Uterus (tissue), 3 donors: ENCODE measurements at regions not wholly inside any gene's neighbourhood (a gene's known extent, or its start where the extent isn't known, plus 50 kb on each side); places are given as distances from the start of the nearest gene placed in this dataset.

ENCODE experiments used
- DNase-seq, 2 donors: peaks; one replicate each; pipeline ENCODE4 v3.0.0-alpha.2; 2019 to 2020
- H3K27ac ChIP-seq, 2 donors: fragments of 200-600 bp; sonication (generic); 1 replicate in 1 of 2; 2 replicates in 1 of 2; pipeline ENCODE4 v1.5.1; 2016 to 2018
- H3K27me3 ChIP-seq, 2 donors: fragments of 200-600 bp; sonication (generic); one replicate each; pipeline ENCODE4 v1.5.1; 2018 to 2019; ENCODE audit warnings: control low read depth in 1 of 2
- H3K36me3 ChIP-seq, 2 donors: fragments of 200-600 bp; sonication (generic); one replicate each; pipeline ENCODE4 v1.5.1; 2019; ENCODE audit warnings: control low read depth in 1 of 2
- H3K4me1 ChIP-seq, 2 donors: fragments of 200-600 bp; sonication (generic); one replicate each; pipeline ENCODE4 v1.5.1; 2018 to 2019; ENCODE audit warnings: control low read depth in 1 of 2
- H3K4me3 ChIP-seq, 2 donors: fragments of 200-600 bp; sonication (generic); 1 replicate in 1 of 2; 2 replicates in 1 of 2; pipeline ENCODE4 v1.5.1; 2018 to 2019; ENCODE audit warnings: mild to moderate bottlenecking in 1 of 2
- H3K9me3 ChIP-seq, 2 donors: fragments of 200-600 bp; sonication (generic); one replicate each; pipeline ENCODE4 v1.5.1; 2019; ENCODE audit warnings: control low read depth in 1 of 2
- POLR2A ChIP-seq, 2 donors: fragments of 450-650 bp; IDR thresholded peaks; one replicate each; pipeline ENCODE4 v1.6.1; 2016; ENCODE audit warnings: antibody characterized with exemption in 2 of 2, mild to moderate bottlenecking in 1 of 2, moderate library complexity in 1 of 2
- intact Hi-C: fragments of 100-400 bp; cut with DNase I; formaldehyde crosslinking; loops from one replicate; pipeline ENCODE4 v1.15.1; 2023; ENCODE audit warnings: low total_unique reads
- TF ChIP-seq, protein P1 (sequence below), 4 experiments: fragments of 200-600 bp in 2 of 4; fragments of 450-650 bp in 2 of 4; sonication (generic) in 2 of 4; IDR thresholded peaks; one replicate each; pipeline ENCODE4 v1.5.1; 2016 to 2019; ENCODE audit warnings: antibody characterized with exemption in 4 of 4, mild to moderate bottlenecking in 2 of 4, moderate library complexity in 1 of 4
- donor health status: DM: yes; HTN: yes; CAD: no.

DNA sequence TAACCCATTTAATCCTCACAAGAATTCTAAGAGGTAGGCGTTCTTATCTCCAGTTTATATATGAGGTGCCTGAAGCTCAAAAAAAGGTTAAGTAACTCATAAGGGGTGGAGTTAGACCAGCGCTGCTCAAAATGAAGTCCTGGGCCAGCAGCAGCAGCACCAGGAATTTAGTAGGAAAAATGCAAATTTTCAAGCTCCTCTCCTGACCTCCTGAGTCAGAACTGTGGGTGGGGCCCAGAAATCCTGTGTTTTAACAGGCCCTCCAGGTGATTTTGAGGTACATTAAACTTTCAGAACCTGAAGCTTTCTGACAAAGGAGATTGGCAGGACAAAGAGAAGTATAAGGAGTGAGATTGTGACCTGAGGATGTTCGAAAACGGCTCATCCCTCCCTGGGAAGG lies 66.0 kb upstream of the CCDC85A start:
- H3K36me3 ChIP-seq: no peaks in the 10 kb centered on the region
- no peak overlapping the region for H3K27ac ChIP-seq
- no peaks in the 10 kb centered on the region for H3K4me1 ChIP-seq
- no peak overlapping the region for H3K4me3 ChIP-seq
- no peaks in the 10 kb centered on the region for H3K27me3 ChIP-seq
- no peaks in the 10 kb centered on the region for H3K9me3 ChIP-seq
- DNase-seq: no peak
- intact Hi-C loops: no loop called here
- TF ChIP-seq POLR2A (IDR thresholded peaks at IDR 0.05): no peak
- TF ChIP-seq, protein P1, sequence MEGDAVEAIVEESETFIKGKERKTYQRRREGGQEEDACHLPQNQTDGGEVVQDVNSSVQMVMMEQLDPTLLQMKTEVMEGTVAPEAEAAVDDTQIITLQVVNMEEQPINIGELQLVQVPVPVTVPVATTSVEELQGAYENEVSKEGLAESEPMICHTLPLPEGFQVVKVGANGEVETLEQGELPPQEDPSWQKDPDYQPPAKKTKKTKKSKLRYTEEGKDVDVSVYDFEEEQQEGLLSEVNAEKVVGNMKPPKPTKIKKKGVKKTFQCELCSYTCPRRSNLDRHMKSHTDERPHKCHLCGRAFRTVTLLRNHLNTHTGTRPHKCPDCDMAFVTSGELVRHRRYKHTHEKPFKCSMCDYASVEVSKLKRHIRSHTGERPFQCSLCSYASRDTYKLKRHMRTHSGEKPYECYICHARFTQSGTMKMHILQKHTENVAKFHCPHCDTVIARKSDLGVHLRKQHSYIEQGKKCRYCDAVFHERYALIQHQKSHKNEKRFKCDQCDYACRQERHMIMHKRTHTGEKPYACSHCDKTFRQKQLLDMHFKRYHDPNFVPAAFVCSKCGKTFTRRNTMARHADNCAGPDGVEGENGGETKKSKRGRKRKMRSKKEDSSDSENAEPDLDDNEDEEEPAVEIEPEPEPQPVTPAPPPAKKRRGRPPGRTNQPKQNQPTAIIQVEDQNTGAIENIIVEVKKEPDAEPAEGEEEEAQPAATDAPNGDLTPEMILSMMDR (IDR thresholded peaks at IDR 0.05): no peak

DNA sequence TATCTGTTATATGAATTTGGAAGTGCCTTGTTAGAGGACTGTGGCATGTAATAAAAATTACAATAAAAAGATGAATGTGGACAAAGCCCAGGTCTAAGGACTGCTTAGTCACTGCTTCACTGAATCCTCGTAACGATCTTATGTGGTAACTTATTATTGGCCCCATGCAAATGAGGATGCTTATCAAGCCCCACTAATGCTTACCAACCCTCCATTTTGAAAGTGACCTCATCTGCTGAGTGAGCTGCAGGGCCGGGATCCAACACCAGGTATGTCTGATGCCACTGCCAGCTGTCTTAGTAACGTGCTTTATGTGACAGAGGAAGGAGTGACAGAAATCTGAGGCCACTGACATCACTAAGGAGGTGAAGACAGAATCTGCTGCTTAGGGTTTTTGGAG lies 65.3 kb upstream of the CCDC85A start:
- DNase-seq: no peak
- Histone ChIP-seq H3K4me3 (no peak overlapping the region), H3K9me3 (no peaks in the 10 kb centered on the region), H3K36me3 (no peaks in the 10 kb centered on the region), H3K27ac (no peak overlapping the region), H3K4me1 (no peaks in the 10 kb centered on the region), H3K27me3 (no peaks in the 10 kb centered on the region)
- TF ChIP-seq, protein P1 (IDR thresholded peaks at IDR 0.05): no peak
- intact Hi-C loops: no loop called here

DNA sequence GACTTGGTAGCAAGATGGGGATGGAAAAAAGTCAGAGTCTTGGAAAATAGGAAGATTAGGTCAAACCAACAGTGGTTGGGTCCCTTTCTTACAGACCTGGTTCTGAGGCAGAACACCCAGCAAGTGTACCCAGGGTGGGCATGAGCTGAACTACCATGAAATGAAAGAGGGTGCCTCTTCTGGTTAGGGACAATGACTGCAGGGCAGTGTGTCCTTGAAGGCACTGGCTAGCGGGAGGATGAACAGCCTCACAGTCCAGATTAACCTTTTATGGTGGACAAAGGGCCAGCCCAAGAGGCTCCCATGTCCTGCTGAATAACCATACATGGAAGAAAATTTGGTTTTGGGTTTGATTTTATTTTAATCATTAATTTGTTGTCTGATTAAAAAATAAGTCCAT lies 61.8 kb upstream of the CCDC85A start:
- H3K4me1 ChIP-seq: no peaks in the 10 kb centered on the region
- H3K36me3 ChIP-seq: no peaks in the 10 kb centered on the region
- DNase-seq: no peak
- no peaks in the 10 kb centered on the region for H3K9me3 ChIP-seq
- no peaks in the 10 kb centered on the region for H3K27me3 ChIP-seq
- H3K4me3 ChIP-seq: no peak overlapping the region
- no peak for TF ChIP-seq POLR2A (IDR thresholded peaks at IDR 0.05)
- TF ChIP-seq, protein P1 (IDR thresholded peaks at IDR 0.05): no peak
- H3K27ac ChIP-seq: no peak overlapping the region
- intact Hi-C loops: no loop called here

DNA sequence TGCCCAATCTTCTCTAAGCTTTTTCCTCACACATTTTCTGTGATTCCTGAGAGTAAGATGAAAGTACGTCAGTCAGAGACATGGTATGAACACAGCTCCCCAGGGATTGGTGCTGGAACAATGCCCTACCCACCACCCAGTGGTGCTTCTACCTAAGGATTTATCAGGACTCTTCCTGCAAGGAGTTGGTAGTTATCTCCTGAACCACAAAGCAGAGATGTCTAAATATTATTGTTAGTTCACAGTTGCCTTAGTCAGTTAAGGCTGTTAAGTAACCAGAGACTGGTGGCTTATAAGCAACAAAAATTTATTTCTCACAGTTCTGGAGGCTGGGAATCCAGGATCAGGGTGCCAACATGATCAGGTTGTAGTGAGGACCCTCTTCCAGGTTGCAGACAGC lies 60.3 kb upstream of the CCDC85A start:
- Histone ChIP-seq H3K36me3 (no peaks in the 10 kb centered on the region), H3K4me1 (no peaks in the 10 kb centered on the region), H3K27ac (no peak overlapping the region), H3K27me3 (no peaks in the 10 kb centered on the region), H3K4me3 (no peak overlapping the region), H3K9me3 (no peaks in the 10 kb centered on the region)
- intact Hi-C loops: no loop called here
- no peak for DNase-seq
- TF ChIP-seq POLR2A (IDR thresholded peaks at IDR 0.05): no peak
- TF ChIP-seq, protein P1 (IDR thresholded peaks at IDR 0.05): no peak

DNA sequence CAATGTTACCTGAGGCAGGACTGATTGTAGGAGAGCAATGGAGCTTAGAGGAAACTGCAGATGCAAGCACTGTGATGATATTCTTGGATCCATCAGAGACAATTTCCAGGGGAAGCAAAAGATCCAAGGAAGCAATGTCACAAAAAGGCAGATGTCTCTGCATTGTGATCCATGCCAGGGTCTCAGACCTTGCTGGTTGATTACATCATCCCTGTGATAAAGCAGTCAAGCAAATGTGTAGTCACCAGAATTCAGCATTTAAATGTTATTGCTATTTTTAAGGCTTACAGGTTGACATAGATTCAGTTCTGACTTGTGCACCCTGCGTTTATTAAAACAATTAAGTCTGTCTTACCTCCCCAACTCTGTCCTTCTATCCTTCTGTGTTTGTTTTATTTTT lies 56.8 kb upstream of the CCDC85A start:
- no peaks in the 10 kb centered on the region for H3K36me3 ChIP-seq
- intact Hi-C loops: no loop called here
- no peak for TF ChIP-seq POLR2A (IDR thresholded peaks at IDR 0.05)
- TF ChIP-seq, protein P1 (IDR thresholded peaks at IDR 0.05): no peak
- H3K4me1 ChIP-seq: no peaks in the 10 kb centered on the region
- H3K9me3 ChIP-seq: no peaks in the 10 kb centered on the region
- H3K4me3 ChIP-seq: no peak overlapping the region
- DNase-seq: no peak
- H3K27me3 ChIP-seq: no peaks in the 10 kb centered on the region
- H3K27ac ChIP-seq: no peak overlapping the region
